GM10266 (cell line): ENCODE measurements at regions not wholly inside any gene's neighbourhood (a gene's known extent, or its start where the extent isn't known, plus 50 kb on each side); places are given as distances from the start of the nearest gene placed in this dataset.
A peak's percentile ranks its signal among the peaks of the same experiment; 100 is the strongest.

ENCODE experiments used
- DNase-seq: peaks from one replicate; pipeline ENCODE4 v3.0.0; 2012; ENCODE audit errors: extremely low spot score
- TF ChIP-seq, protein P1 (sequence below): IDR thresholded peaks from 2 replicates; pipeline ENCODE4 v1.5.1; 2012; ENCODE audit warnings: mild to moderate bottlenecking, low read depth; ENCODE audit not compliant: control insufficient read depth, insufficient read depth; ENCODE audit errors: missing control alignments

DNA sequence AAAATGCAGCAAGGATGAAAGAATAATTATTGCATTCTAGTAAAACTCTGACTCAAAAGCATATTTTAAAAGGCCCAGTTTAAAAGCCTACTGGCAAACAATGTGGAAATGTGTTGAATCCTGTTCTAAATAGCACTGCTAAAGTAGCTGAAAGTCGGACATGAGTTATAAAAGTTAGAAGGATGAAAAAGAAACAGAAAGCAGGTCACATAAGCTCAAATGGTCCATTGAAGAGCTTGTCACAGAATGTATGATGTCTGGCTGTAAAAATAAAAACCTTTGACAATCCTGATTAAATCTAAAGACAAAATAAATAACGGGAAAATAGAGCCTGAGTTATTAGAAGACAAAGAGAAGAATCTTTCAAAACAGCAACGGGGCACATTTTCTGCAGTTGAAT, 218.6 kb upstream of the UFL1 start:
- no peak for DNase-seq
- TF ChIP-seq, protein P1, sequence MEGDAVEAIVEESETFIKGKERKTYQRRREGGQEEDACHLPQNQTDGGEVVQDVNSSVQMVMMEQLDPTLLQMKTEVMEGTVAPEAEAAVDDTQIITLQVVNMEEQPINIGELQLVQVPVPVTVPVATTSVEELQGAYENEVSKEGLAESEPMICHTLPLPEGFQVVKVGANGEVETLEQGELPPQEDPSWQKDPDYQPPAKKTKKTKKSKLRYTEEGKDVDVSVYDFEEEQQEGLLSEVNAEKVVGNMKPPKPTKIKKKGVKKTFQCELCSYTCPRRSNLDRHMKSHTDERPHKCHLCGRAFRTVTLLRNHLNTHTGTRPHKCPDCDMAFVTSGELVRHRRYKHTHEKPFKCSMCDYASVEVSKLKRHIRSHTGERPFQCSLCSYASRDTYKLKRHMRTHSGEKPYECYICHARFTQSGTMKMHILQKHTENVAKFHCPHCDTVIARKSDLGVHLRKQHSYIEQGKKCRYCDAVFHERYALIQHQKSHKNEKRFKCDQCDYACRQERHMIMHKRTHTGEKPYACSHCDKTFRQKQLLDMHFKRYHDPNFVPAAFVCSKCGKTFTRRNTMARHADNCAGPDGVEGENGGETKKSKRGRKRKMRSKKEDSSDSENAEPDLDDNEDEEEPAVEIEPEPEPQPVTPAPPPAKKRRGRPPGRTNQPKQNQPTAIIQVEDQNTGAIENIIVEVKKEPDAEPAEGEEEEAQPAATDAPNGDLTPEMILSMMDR = no peak

- TF ChIP-seq, protein P1 = no peak
- DNase-seq = peak; percentile 6
Observed at GRCh38 chr6:96304997-96305396, 216.6 kb upstream of the UFL1 start.

DNA sequence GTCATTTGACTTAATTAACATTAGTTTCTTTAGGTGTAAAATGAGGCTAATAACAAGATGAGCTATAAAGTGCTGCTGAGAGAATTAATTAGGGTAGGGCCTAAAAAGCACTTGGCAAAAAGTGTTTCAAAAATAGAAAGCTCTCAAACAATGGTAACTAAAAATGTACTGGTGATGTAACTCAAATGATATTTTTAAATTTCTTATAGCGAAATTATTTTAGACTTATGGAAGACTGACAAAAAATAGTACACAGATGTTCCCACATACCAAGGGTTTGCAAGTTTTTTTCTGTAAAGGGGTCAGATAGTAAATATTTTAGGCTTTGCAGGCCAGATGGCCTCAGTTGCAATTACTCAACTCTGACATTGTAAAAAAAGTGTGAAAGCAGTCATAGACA, 190.7 kb upstream of the UFL1 start:
- TF ChIP-seq, protein P1 = no peak
- no peak for DNase-seq

GRCh38 chr6:96340164-96340563, 181.4 kb upstream of the UFL1 start:
- TF ChIP-seq, protein P1 = no peak
- no peak for DNase-seq

DNA sequence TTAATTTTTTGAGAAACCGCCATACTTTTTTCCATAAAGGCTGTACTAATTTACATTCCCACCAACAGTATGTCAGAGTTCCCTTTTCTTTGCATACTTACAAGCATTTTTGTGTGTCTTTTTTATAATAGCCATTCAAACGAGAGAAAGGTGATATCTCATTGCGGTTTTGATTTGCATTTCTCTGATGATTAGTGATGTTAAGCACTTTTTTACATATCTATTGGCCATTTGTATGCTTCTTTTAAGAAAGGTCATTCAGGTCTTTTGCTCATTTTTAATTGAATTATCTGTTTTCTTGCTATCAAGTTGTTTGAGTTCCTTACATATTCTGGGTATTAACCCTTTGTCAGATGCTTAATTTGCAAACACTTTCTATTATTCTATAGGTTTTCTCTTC, 176.1 kb upstream of the UFL1 start:
- TF ChIP-seq, protein P1 = no peak
- no peak for DNase-seq

DNA sequence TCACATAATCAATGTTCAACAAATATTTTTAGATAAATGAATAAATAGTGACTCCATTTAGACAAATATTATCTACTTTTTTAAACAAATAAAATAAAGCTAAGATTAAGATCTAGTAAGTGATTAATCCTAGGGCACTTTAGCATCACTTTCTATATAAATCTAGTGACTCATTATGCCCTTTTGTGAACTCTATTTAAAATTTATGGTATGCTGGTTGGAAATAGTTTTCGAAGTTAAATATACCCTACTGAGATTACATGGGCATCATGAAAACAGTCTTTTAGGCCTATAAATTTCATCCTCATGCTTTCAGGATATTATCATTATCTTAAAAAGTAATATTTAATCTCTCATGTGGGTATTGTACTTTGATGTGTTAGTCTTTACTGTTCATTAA, 140.4 kb upstream of the UFL1 start:
- TF ChIP-seq, protein P1 = no peak

DNA sequence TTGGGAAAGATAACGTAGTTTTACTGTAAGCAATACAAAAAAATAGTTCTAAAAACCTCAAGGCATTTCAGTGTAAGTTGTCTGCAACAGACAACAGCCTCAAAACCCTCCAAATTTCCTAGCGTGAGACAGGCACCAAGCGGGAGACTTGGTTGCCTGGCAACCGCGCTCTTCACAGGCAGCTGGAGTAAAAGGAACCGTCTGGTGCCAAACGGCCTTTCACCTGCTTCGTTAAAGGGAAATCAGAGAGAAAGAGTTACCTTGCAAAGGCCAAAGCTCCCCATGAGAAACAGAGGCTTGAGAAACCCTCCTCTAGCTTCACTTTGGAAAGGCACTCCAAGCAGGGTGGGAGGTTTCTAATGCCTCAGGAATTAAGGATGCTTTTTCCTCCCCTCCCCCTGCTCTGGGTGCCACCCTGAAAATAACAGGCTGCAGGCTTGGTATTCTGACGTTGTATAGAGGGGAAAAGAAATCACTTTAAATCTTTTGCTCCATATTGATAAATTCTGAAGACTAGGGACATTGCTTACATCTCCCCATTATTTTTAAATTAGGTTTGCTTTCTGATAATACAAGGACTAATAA, 129.7 kb upstream of the UFL1 start:
- no peak for DNase-seq
- TF ChIP-seq, protein P1 = no peak

More for the DNA sequence above, 140.4 kb upstream of the UFL1 start:
- DNase-seq = no peak
